Cardiac septum (tissue), 1 donor: ENCODE measurements at regions not wholly inside any gene's neighbourhood (a gene's known extent, or its start where the extent isn't known, plus 50 kb on each side); places are given as distances from the start of the nearest gene placed in this dataset.
"Not testable (repeated sequence)": the region's sequence is repeated elsewhere in the genome, so short reads cannot be mapped to it uniquely, and the experiment has no call there.

ENCODE experiments used
- DNase-seq: peaks from one replicate; pipeline ENCODE4 v3.0.0-alpha.2; 2020; ENCODE audit warnings: low spot score
- intact Hi-C: fragments of 100-400 bp; cut with DNase I; formaldehyde crosslinking; loops from one replicate; pipeline ENCODE4 v1.14.0; 2022
- donor health status: DM: no; HTN: no; CAD: no.

GRCh38 chr6:811831-812230 is 118.9 kb upstream of the EXOC2 start:
- DNase-seq, result no peak
- intact Hi-C loops, result no loop called here

DNA sequence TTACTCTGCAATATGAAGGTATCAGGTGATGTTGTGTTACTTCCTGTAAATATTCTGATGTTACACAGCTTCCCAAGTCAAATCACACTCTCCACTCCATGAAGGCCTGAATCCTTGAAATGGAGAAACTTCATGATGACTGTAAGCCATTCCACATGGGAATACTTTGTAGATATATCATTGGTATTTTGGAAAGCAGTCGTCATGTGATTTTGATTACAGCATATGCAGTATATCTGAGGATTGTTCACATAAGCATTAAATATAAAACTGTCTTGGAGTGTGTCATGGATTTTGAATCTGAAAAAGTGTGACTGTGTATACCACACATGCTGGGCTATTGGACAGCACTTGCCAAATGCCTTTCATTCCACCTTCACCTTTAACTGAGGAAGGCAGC is 118.3 kb upstream of the EXOC2 start:
- intact Hi-C loops, result no loop called here
- no peak for DNase-seq

DNA sequence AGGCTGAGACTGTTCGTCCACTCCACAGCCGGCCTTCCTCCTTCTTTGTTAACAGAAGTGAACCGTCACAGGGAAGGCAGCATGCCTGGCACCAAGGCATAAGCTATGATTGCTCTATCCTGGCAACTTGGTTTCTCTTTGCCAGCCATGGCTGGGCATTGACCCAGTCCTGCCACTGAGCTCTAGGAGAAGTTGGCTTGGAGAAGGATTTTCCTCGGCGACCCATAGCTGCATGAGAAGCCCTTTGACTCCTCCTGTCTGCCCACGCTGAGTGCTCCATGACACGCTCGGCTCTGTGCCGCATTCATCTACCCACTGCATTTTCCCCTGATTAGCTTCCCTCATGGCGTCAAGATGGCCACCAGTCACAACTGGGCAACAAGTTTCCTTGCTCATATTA is 111.8 kb upstream of the EXOC2 start:
- intact Hi-C loops, result no loop called here
- DNase-seq, result no peak

GRCh38 chr6:804317-804716 is 111.4 kb upstream of the EXOC2 start:
- intact Hi-C loops, result no loop called here
- DNase-seq, result no peak

- intact Hi-C loops, result no loop called here
- no peak for DNase-seq
Measured at GRCh38 chr6:803191-803977, 110.4 kb upstream of the EXOC2 start.

DNA sequence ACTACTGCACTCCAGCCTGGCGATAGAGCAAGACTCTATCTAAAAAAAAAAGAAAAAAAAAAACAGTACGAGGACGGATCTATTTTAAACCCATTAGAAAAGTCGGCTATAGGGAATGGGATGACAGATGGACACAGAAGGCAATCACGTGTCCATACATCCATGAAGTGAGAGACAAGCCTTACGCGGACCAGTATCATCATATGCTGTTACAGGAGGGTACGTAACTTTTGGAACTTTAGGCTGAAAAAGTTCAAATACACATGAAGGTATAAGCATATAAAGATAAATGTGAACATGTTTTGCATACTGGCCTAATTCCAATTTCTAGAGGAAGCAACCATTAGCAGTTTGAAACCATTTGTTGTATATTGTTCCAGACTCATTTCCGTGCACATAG is 109.8 kb upstream of the EXOC2 start:
- no peak for DNase-seq
- intact Hi-C loops, result no loop called here

GRCh38 chr6:802223-802622 is 109.3 kb upstream of the EXOC2 start:
- DNase-seq, intact Hi-C loops: not testable (repeated sequence)

- intact Hi-C loops, result loop anchor here (5.0 kb wide), 1 partner anchor 598 kb away; no protein-coding TSS in a partner anchor
- no peak for DNase-seq
Measured at GRCh38 chr6:799769-800168, 106.8 kb upstream of the EXOC2 start.

DNA sequence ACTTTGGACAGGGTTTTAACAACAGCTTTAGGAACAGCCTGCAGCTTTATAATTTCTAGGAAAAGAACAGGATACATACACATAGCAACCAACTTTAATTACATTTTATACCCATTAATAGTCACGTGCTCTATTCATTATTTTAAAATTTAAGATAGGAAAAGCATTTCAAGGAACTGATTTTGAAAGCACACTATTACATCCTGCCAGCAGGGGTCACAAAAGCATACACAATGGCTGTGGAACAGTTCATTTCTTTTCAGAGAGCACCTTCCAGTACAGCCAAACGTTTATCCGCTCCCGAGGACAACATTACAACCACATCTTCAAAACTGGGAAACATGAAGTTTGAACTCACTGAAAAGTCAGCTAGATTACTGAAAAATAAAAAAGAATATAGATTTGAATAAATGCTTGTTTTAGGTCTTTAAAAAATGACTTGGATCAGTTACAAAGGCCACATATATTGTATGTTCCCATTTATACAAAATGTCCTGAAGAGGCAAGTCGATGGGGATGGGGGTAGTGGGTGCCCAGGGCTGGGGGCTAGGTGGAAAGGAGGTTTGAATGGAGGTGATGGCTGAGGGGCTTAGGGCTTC is 104.6 kb upstream of the EXOC2 start:
- intact Hi-C loops, result loop anchor here (2.0 to 5.0 kb wide), 2 partner anchors 583 to 600 kb away; no protein-coding TSS in a partner anchor
- no peak for DNase-seq

DNA sequence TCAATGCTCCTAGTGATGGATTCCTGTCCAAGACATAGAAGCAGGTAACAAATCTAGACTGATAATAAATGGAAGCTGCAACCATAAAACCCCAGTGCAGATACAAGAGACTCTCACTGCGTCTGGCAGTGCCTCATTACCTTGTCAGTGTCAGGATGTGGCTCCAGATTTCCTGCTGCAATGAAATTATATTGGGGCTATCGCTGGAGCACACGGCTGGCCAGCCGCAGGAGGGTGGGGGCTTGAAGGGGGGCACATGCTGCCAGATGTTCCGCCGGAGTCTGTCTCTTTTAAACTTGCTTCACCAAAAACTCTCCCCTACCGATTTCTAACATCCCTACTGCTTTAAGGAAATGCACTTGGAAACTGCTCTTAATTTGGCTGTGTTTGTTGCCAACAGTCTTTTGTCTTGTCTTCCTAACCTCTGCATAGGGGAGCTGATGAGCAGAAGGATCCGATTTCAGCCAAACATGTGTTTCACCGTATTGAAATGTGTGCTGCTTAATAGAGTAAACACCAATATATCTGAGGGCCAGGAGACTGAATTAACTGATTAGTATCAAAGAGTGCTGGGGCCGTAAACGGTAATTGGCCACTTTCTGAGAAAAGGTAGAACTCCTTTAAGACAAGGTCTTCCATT is 102.2 kb upstream of the EXOC2 start:
- no peak for DNase-seq
- intact Hi-C loops, result loop anchor here (5.0 kb wide), 1 partner anchor 602 kb away; no protein-coding TSS in a partner anchor

DNA sequence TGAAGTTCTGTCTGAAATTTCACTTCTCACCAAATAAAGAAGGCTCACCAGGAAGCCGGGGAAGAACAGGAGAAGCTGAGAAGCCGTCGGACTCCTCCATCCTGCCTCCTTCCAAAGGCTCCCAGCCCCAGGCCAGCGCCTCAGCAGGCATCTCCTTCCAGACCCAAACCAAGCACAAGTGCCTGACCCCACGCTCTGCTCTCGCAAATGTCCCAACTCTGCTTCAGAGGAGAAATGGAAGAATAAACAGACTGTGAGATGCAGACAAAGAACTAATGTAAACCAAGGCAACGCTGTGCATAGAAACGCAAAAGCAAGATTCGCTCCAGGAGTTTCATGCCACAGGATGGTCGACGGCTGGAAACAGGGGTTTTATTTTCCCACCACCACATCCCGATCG is 100.3 kb upstream of the EXOC2 start:
- intact Hi-C loops, result no loop called here
- no peak for DNase-seq

- no peak for DNase-seq
- intact Hi-C loops, result no loop called here
Measured at GRCh38 chr6:792662-793061, 99.7 kb upstream of the EXOC2 start.

DNA sequence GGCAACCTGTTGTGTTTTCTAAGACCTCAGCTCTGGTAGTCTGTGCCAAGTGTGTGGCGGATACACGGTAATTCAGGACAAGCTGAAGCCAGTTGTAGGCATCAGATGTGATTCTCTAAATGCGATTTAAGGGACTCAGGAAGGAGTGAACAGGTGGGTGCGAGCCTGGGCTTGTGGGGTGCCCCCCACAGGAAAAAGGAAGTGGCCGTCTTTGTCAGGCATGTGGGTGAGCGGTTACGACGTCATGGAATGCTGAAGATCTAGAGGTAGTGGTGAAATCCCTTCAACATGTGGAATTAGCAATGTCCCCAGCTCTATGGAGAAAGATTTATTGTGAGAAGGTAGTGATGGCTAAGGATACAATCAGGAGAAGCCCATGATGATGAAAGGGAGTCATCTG is 95.1 kb upstream of the EXOC2 start:
- DNase-seq, result no peak
- intact Hi-C loops, result loop anchor here (10.0 kb wide), 1 partner anchor 193 kb away; no protein-coding TSS in a partner anchor

- intact Hi-C loops, result loop anchor here (10.0 kb wide), 1 partner anchor 192 kb away; no protein-coding TSS in a partner anchor
- DNase-seq, result no peak
Measured at GRCh38 chr6:786946-787763, 94.2 kb upstream of the EXOC2 start.

DNA sequence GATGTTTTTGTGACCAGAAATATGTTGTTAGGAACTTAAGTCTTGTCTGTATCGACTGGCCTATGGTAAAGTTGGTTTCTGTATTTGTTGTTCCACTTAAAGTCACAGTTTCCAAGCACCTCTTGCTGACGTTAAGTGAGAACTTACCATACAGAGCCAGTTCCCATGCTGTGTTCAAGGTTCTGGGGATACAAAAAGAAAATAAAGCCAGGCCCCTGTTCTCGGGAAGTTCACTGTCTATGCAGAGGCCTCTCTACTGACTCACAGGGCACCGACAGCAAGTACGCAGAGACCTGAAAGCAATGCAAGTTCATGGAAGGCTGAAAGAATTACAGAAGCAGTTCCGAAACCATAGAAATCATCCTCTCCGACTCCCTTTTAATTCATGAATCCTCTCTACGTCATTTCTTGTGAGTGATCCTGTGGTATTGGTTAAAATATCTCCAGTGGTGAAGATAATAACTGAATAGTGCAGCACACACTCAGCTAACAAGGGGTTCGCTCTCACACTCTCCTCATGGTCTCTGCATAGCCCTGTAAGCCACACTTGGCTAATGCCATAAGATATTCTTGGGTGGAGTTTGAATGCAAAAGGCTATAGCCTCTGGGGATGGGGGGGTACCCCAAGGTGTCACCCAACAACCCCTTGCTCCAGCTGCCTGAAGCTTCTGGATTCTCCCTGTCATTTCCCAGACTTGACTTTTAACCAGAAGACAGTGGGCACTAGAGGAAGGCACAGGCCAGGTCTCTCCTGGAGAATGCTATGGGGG is 91.2 kb upstream of the EXOC2 start:
- intact Hi-C loops, result loop anchor here (10.0 kb wide), 1 partner anchor 189 kb away; no protein-coding TSS in a partner anchor
- DNase-seq, result no peak

DNA sequence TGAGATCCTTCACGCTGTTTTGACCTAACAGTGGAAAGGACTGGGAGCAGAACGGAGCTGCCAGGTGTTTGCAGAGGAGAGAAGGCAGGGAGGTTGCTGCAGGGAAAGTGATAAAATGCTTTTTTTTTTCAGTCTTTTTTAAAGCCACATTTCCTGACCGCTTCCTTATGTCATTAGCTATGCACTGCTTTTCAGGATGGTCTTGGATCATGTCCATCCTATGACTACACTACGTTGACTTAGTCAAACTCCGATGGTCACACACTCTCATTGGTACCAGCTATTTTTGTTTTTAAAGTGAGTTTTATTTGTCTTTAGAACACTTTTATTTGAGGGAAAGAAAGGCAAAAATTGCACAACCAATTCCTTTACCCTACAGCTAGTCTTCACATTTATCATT is 89.2 kb upstream of the EXOC2 start:
- no peak for DNase-seq
- intact Hi-C loops, result loop anchor here (10.0 kb wide), 1 partner anchor 187 kb away; no protein-coding TSS in a partner anchor

DNA sequence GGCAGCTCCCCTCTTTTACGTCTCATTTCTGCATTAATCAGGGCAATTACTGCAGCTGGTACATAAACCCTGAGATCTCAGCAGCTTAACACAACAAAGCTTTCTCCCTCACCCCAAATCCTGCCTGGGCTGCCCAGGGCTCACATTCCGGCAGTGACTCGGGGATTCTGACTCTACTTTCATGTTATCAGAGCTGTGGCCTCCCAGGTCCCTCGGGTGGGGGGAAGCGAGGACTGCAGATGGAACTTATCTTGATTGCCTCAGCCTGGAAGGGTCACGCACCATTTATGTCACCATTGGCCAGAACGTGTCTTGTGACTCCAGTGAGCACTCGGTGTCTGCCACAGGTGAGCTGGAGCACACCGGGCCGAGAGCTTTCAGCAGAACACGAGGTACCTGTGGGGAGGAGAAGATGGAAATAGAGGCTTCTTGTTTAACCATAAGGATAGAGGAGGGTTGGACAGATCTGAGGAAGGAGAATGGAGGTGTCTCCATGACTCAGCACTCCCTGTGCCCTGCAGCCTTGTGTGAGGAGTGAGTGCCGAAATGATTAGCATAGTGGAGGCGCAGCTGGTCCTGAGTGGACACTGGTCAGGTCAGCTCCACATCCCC is 88.5 kb upstream of the EXOC2 start:
- intact Hi-C loops, result loop anchor here (10.0 kb wide), 1 partner anchor 187 kb away; no protein-coding TSS in a partner anchor
- DNase-seq, result no peak

DNA sequence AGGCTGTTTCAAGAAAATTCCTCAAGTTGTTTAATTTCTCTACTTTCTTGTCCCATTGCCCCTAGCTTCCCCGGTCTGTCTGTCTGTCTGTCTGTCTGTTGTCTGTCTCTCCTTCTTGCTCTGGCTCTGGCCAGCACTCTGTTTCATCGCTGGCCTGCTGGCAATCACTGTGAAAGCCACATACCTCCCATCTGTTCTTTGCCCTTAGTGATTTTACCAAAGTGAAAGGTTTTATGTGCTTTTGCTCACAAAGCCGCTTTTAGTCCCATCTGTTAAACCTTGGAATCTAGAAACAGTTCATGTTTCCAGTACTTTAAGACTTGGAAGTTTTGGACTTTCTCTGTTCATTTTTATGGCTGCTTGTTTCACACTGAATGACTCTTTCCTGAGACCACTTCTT is 87.8 kb upstream of the EXOC2 start:
- intact Hi-C loops, result loop anchor here (10.0 kb wide), 1 partner anchor 186 kb away; no protein-coding TSS in a partner anchor
- no peak for DNase-seq
